ENCODE measurements at regions not wholly inside any gene's neighbourhood (a gene's known extent, or its start where the extent isn't known, plus 50 kb on each side); places are given as distances from the start of the nearest gene placed in this dataset.

GRCh38 chr11:129721685-129722084, 94.0 kb upstream of the TMEM45B start:
- no peak for DNase-seq (ENCODE audit: extremely low spot score, insufficient read length, low read depth)
- no peak for FAIRE-seq

- no peak for DNase-seq (ENCODE audit: extremely low spot score, insufficient read length, low read depth)
- no peak for FAIRE-seq
These were observed 93.1 kb upstream of the TMEM45B start for GRCh38 chr11:129722529-129722928.

- FAIRE-seq (no peak), DNase-seq (ENCODE audit: extremely low spot score, insufficient read length, low read depth) (no peak)
These were observed 92.4 kb upstream of the TMEM45B start for GRCh38 chr11:129723146-129723760.

DNA sequence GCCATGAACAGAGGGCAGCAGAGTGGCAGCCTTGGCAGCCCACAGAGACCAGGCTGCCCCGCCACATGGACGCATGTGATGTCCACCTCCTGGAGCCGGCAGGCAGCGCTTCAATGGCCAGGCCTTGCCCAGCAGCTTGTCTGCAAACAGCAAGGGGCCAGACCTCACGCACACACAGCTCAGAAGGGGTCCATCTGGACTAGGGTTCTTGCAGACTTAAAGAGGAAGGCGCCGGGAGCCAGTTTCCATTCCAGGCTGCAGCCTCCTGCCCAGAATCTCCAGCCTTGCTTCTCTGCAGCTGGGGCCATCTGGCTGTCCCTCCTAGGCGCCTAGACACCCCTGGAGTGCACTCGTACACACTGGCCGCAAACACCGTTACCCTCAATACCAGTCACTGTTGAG, 91.9 kb upstream of the TMEM45B start:
- no peak for DNase-seq (ENCODE audit: extremely low spot score, insufficient read length, low read depth)
- no peak for FAIRE-seq

DNA sequence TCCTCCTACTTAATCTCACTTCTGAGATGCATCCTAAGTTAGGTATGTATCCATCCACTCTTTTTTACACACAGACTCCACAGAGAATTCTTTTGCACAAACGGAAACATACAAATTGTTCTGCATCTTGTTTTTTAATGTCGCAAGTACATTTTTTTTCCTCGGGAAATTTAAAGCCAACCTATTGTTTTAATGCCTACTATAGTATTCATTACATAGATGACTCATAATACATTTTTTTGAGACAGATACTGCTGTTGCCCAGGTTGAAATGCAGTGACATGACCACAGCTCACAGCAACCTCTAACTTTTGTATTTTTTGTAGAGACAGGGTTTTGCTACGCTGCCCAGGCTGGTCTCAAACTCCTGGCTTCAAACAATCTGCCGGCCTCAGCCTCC, 90.8 kb upstream of the TMEM45B start:
- no peak for DNase-seq (ENCODE audit: extremely low spot score, insufficient read length, low read depth)
- no peak for FAIRE-seq

GRCh38 chr11:129726179-129726578, 89.5 kb upstream of the TMEM45B start:
- no peak for DNase-seq (ENCODE audit: extremely low spot score, insufficient read length, low read depth)
- FAIRE-seq = no peak

DNA sequence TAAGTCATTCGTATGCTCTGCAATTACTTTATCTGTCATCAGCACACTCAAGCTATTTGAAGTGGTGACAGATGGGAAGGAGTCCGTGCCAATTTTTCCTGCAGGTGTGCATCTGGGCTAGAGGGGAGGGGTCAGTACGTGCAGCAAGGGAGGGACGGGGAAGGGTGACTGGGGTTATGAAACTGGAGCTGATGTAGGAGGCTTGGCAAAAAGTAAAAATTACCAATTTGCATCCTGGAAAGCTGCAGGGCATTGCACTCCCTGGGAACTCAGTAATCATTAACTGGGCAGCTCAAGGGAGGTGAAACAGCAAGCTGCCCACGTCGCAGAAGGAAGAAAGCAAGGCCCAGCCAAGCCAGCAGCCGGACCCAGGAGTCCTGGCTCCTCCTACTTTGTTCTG, 87.1 kb upstream of the TMEM45B start:
- no peak for FAIRE-seq
- DNase-seq (ENCODE audit: extremely low spot score, insufficient read length, low read depth) = no peak

DNA sequence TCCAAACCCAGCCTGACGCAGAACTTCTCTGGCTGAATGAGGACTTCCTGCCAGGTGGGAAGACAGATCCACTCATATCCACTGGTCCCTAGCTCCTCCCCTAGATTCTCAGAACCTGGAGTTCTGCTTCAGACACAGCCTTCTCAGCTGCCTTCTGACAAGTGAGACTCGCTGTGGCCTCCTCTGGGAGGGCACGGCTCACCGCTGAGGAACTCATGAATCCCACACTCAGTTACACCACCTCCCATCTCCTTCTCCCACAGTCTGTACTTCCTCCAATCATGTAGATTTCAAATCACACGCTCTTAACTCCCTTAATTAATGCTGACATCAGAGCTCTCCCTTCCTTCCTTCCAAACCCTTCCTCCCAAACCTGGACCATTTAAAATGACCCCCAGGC, 86.4 kb upstream of the TMEM45B start:
- DNase-seq (ENCODE audit: extremely low spot score, insufficient read length, low read depth) (no peak), FAIRE-seq (no peak)

DNA sequence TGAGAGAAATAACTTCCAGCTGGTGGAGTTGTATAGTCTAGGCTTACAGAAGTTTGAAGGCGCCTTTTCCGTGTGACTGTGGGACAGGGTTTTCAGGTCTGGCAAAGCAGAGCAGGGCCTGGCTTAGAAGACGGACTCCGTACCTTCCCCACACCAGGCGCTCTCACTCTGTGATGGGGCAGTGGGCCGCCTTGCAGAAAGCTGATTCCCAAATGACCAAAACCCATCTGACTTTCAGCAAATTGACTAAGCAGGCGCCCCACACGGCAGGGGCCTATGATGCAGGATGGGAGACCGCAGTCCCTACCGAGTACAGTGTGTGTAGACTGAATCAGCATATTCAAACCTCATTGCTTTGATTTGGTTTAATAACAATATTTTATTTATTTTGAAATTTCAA, 85.8 kb upstream of the TMEM45B start:
- DNase-seq (ENCODE audit: extremely low spot score, insufficient read length, low read depth) (no peak), FAIRE-seq (no peak)

DNA sequence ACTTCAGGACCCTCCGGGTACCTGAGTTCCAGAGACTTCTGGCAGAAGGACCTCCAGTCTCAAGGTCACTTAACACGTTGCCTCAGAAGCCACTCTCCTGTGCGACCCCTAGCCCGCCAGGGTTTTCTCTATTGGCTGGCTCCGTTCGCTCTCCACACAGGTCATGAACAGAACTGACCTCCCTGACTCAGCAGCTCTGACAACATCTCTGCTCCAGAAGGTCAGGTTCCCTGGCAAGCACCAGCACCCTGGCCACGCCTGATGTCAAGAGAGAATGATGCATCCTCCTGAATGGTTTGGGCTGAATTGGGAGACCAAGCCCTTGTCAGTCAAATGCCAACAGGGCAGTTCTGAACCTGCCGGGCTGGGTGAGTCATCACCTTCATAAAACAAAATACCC, 84.3 kb upstream of the TMEM45B start:
- DNase-seq (ENCODE audit: extremely low spot score, insufficient read length, low read depth) = no peak
- FAIRE-seq = no peak

GRCh38 chr11:129732941-129733340, 82.7 kb upstream of the TMEM45B start:
- DNase-seq (ENCODE audit: extremely low spot score, insufficient read length, low read depth) (no peak), FAIRE-seq (no peak)

DNA sequence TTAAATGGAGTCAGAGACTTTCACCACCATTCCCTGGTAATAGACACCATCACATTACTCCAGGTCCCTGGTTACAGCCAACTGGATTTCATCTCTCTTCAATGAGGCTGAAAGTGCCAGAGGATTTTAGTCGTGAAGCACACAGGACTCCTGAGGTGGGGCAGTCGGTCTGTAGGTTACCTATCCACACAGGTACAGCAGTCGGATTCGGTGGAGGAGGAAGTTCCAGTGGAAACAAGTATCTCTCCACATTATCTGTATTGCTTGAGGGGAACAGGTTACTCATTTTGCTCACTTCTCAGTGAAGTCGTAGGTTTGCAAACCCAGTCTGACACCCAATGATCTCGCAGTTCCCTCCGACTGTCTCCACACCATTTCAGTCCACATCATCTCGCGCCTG, 82.3 kb upstream of the TMEM45B start:
- FAIRE-seq (no peak), DNase-seq (ENCODE audit: extremely low spot score, insufficient read length, low read depth) (no peak)

DNA sequence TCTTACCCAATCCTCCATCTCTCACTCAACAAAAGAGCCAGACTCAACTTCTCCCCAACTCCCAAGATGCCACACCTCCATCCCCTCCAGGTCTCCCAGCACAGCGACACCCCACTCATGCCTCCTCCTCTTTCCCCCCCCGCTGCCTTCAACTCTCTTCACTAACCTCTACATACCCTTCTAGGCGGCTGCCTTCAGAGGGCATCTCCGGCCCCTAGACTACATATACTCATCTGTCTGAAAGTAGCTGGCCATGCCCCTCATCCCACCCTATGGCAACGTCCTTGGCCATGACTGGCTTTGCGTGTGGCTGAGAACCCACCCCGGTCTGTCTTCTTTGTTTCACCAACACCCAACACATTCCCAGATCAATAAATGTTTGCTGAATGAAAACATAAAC, 81.7 kb upstream of the TMEM45B start:
- FAIRE-seq (no peak), DNase-seq (ENCODE audit: extremely low spot score, insufficient read length, low read depth) (no peak)

DNA sequence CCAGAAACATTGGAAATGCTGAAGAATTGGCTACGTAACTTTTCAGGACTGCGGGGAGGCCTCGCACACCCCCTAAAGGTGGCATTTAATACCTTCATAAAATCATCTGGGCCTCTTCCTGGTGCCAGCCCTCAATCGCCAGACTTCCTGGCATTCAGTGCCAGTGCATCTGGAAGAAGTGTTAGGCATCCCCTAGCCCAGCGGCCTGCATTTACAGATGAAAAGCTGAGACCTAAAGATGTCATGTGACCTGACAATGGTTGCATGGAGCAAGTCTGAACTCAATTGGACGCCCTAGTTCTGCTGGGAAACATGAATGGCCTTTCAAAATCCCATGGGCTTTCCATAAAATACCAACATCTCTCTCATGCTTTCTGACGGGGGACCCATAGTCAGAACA, 81.0 kb upstream of the TMEM45B start:
- no peak for DNase-seq (ENCODE audit: extremely low spot score, insufficient read length, low read depth)
- no peak for FAIRE-seq

DNA sequence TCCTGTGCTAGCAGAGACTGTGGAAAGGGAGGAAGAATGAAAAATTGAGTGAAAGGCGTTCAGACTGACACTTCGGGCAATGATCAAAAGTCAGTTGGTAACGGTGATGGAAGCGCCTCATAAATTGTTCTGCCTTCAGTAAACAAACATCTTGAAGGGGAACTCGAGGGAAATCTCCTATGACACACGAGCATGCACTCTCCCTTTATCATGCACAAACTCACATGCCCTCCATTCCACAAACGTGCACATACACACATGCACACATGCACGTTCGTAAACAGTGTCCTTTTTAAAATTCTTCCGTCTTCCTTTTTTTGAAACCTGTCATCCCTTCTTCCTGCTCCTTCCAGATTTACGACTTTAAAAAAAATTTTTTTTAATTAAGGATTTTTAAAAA, 77.8 kb upstream of the TMEM45B start:
- DNase-seq (ENCODE audit: extremely low spot score, insufficient read length, low read depth) = no peak
- FAIRE-seq = no peak

DNA sequence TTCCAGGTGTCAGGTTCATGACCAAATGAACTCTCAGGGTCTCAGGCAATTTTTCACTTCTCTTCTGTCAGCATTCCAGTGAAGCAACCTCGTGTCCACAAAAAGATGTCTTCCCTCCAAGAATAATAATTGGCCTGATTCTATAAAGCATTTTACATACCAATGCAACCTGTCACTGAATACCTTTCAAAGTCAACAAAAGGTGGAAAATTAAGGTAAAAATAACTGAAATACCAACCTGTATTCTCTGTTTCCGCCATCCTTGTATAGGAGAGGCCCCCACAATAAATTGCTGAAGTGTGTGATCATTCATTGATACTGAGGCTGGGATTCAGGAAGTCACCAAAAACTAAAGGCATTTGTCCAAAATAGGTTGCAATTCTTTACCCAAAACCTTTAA, 77.4 kb upstream of the TMEM45B start:
- FAIRE-seq (no peak), DNase-seq (ENCODE audit: extremely low spot score, insufficient read length, low read depth) (no peak)

DNA sequence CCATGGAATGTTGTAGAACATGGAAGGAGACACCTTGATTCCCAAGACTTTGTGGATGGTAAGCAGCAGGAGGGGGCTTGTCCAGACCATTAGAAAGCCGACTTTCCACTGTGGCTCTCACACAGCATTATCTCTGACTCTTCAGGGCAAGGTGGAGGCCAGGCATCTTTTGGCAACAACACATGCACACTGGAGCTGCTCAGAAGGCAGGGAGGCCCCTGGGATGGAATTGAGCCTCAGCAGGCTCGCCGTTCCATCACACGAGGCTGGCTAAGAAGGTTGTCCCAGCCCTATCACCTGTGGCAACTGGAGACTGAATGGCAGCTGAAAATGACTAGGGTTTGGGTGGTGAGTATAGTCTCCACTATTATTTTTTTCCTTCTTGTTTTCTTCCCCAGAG, 76.3 kb upstream of the TMEM45B start:
- no peak for FAIRE-seq
- DNase-seq (ENCODE audit: extremely low spot score, insufficient read length, low read depth) = no peak

- FAIRE-seq (no peak), DNase-seq (ENCODE audit: extremely low spot score, insufficient read length, low read depth) (no peak)
These were observed 75.4 kb upstream of the TMEM45B start for GRCh38 chr11:129740125-129740719.

DNA sequence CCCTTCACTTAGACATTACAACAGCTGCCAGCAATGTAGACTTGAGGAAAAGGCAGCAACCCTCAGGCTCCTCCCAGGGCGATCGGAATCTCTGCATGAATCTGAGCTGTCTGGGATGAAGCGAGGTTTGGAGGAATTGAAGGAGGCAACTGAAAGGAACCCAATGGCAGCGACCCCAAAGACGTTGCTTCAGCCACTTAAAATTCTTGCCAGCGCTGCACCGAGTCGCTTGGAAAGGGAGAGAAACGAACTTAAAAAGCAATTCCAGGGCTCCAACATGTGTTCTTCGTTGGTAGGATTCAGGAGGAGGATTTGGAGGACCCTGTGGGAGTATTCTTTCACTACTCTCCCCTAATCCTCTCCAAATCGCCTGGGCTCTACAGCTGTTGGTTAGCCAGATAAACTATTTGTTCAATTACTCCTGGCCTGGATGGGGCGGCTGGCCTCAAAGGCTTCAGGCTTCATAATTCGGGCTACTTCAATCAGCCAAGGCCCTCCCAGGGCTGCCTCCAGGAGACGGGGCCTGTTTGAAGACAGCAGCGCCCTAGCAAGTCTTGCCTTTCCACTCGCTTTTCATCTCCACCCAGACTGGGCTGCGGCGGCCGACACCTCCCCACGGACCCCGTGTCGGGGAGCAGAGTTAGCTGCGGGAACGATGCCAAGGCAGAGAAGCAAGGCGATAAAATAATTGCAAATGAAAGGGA, 72.4 kb upstream of the TMEM45B start:
- DNase-seq (ENCODE audit: extremely low spot score, insufficient read length, low read depth) = no peak

GRCh38 chr11:129747071-129747470, 68.6 kb upstream of the TMEM45B start:
- FAIRE-seq (no peak), DNase-seq (ENCODE audit: extremely low spot score, insufficient read length, low read depth) (no peak)

More for the DNA sequence above, 72.4 kb upstream of the TMEM45B start:
- FAIRE-seq = no peak

DNA sequence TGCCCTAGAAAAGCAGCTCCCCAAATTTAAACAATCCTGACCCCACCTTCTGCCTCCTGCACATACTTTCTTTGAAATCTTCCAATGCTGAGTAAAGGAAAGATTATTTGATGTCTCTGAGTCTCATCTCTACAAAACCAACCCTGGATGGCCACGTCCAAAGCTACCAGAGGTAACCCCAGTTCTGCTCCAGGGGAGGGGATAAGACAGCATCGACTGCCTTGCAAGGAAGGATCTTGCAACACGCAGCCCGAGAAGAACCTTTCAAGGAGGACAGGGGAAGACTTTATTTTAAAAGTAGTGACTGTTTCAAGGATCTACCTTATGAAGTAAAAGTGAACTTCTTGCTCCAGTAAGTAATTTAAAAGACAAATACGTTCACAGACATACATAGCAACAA, 66.5 kb upstream of the TMEM45B start:
- no peak for FAIRE-seq

More for the DNA sequence above, 66.5 kb upstream of the TMEM45B start:
- DNase-seq (ENCODE audit: extremely low spot score, insufficient read length, low read depth) = no peak
